C4-2B (cell line): ENCODE measurements at regions not wholly inside any gene's neighbourhood (a gene's known extent, or its start where the extent isn't known, plus 50 kb on each side); places are given as distances from the start of the nearest gene placed in this dataset.

Experiments used
- CTCF ChIP-seq: fragments of 450-650 bp; conservative IDR thresholded peaks from 2 replicates; pipeline ENCODE4 v1.5.1; 2017; ENCODE audit warnings: mild to moderate bottlenecking
- ZFX ChIP-seq: fragments of 450-650 bp; IDR thresholded peaks from 2 replicates; pipeline ENCODE4 v1.6.1; 2017

GRCh38 chr3:109396806-109397205 lies 59.5 kb upstream of the DPPA4 start:
- TF ChIP-seq CTCF (peak; percentile 19), ZFX (no peak)
